ENCODE measurements at regions not wholly inside any gene's neighbourhood (a gene's known extent, or its start where the extent isn't known, plus 50 kb on each side); places are given as distances from the start of the nearest gene placed in this dataset.

- Histone ChIP-seq H3K27me3 (no peaks in the 10 kb centered on the region), H3K9me3 (no peaks in the 10 kb centered on the region), H3K27ac (no peak overlapping the region), H3K4me1 (no peaks in the 10 kb centered on the region), H3K36me3 (no peaks in the 10 kb centered on the region), H3K4me3 (no peak overlapping the region)
- intact Hi-C loops (cut with DNase I; ENCODE audit: low total_unique reads), result no loop called here
- TF ChIP-seq CTCF (IDR thresholded peaks at IDR 0.05), result no peak
- DNase-seq, result no peak
These were observed 627.5 kb downstream of the BUD13 start for GRCh38 chr11:116145187-116145865.

GRCh38 chr11:116144387-116144958 is 628.3 kb downstream of the BUD13 start:
- no peak for DNase-seq
- H3K4me1 ChIP-seq, result no peaks in the 10 kb centered on the region
- no peaks in the 10 kb centered on the region for H3K27me3 ChIP-seq
- no peaks in the 10 kb centered on the region for H3K36me3 ChIP-seq
- intact Hi-C loops (cut with DNase I; ENCODE audit: low total_unique reads), result no loop called here
- H3K4me3 ChIP-seq, result no peak overlapping the region
- no peaks in the 10 kb centered on the region for H3K9me3 ChIP-seq
- H3K27ac ChIP-seq, result no peak overlapping the region
- no peak for TF ChIP-seq CTCF (IDR thresholded peaks at IDR 0.05)

GRCh38 chr11:116138280-116138679 is 634.1 kb upstream of the CADM1 start:
- no peak for TF ChIP-seq CTCF (IDR thresholded peaks at IDR 0.05)
- Histone ChIP-seq H3K27ac (no peak overlapping the region), H3K4me1 (no peaks in the 10 kb centered on the region), H3K27me3 (no peaks in the 10 kb centered on the region), H3K9me3 (no peaks in the 10 kb centered on the region), H3K36me3 (no peaks in the 10 kb centered on the region), H3K4me3 (no peak overlapping the region)
- intact Hi-C loops (cut with DNase I; ENCODE audit: low total_unique reads), result no loop called here
- no peak for DNase-seq

GRCh38 chr11:116137753-116138152 is 633.5 kb upstream of the CADM1 start:
- no peak for TF ChIP-seq CTCF (IDR thresholded peaks at IDR 0.05)
- intact Hi-C loops (cut with DNase I; ENCODE audit: low total_unique reads), result no loop called here
- Histone ChIP-seq H3K9me3 (no peaks in the 10 kb centered on the region), H3K36me3 (no peaks in the 10 kb centered on the region), H3K27ac (no peak overlapping the region), H3K27me3 (no peaks in the 10 kb centered on the region), H3K4me3 (no peak overlapping the region), H3K4me1 (no peaks in the 10 kb centered on the region)
- no peak for DNase-seq

- H3K9me3 ChIP-seq, result no peaks in the 10 kb centered on the region
- no peak for DNase-seq
- no peak for TF ChIP-seq CTCF (IDR thresholded peaks at IDR 0.05)
- H3K27ac ChIP-seq, result no peak overlapping the region
- H3K4me1 ChIP-seq, result no peaks in the 10 kb centered on the region
- no peaks in the 10 kb centered on the region for H3K27me3 ChIP-seq
- intact Hi-C loops (cut with DNase I; ENCODE audit: low total_unique reads), result no loop called here
- no peaks in the 10 kb centered on the region for H3K36me3 ChIP-seq
- no peak overlapping the region for H3K4me3 ChIP-seq
These were observed 632.9 kb upstream of the CADM1 start for GRCh38 chr11:116136987-116137674.
